NCI-H1417 treated with DMSO at 0.1 percent for 48 hours (cell line): ENCODE measurements at regions not wholly inside any gene's neighbourhood (a gene's known extent, or its start where the extent isn't known, plus 50 kb on each side); places are given as distances from the start of the nearest gene placed in this dataset.
"Not testable (repeated sequence)": the region's sequence is repeated elsewhere in the genome, so short reads cannot be mapped to it uniquely, and the experiment has no call there.

Source experiments
- DNase-seq: peaks from one replicate; lab custom pipeline; 2025; lab: John Stamatoyannopoulos, UW

GRCh38 chr7:20839196-20839735 is 52.6 kb upstream of the SP8 start:
- no peak for DNase-seq

- no peak for DNase-seq
Observed at GRCh38 chr7:20839987-20840386, 53.3 kb upstream of the SP8 start.

- no peak for DNase-seq
Observed at GRCh38 chr7:20846791-20847190, 60.1 kb upstream of the SP8 start.

GRCh38 chr7:20858951-20859350 is 72.3 kb upstream of the SP8 start:
- DNase-seq: no peak

GRCh38 chr7:20861468-20861867 is 74.8 kb upstream of the SP8 start:
- DNase-seq: peak; percentile 53

- DNase-seq: no peak
Observed at GRCh38 chr7:20862554-20862953, 75.9 kb upstream of the SP8 start.

GRCh38 chr7:20864221-20864620 is 77.5 kb upstream of the SP8 start:
- DNase-seq: no peak

GRCh38 chr7:20865684-20866083 is 79.0 kb upstream of the SP8 start:
- no peak for DNase-seq

- no peak for DNase-seq
Observed at GRCh38 chr7:20870977-20871376, 84.3 kb upstream of the SP8 start.

GRCh38 chr7:20892776-20893175 is 106.1 kb upstream of the SP8 start:
- peak; percentile 31 for DNase-seq

- no peak for DNase-seq
Observed at GRCh38 chr7:20894806-20895205, 108.1 kb upstream of the SP8 start.

GRCh38 chr7:20895563-20895962 is 108.9 kb upstream of the SP8 start:
- DNase-seq: no peak

- no peak for DNase-seq
Observed at GRCh38 chr7:20896996-20897395, 110.3 kb upstream of the SP8 start.

GRCh38 chr7:20906801-20907453 is 120.2 kb upstream of the SP8 start:
- no peak for DNase-seq

GRCh38 chr7:20911081-20911480 is 124.4 kb upstream of the SP8 start:
- no peak for DNase-seq

- DNase-seq: no peak
Observed at GRCh38 chr7:20913853-20914252, 127.2 kb upstream of the SP8 start.

GRCh38 chr7:20916311-20916710 is 129.6 kb upstream of the SP8 start:
- no peak for DNase-seq

GRCh38 chr7:20917603-20918002 is 130.9 kb upstream of the SP8 start:
- DNase-seq: no peak

- DNase-seq: no peak
Observed at GRCh38 chr7:20918156-20918555, 131.5 kb upstream of the SP8 start.

- not testable (repeated sequence) for DNase-seq
Observed at GRCh38 chr7:20927178-20927577, 140.5 kb upstream of the SP8 start.

GRCh38 chr7:20927976-20928375 is 141.3 kb upstream of the SP8 start:
- no peak for DNase-seq

GRCh38 chr7:20929199-20929598 is 142.5 kb upstream of the SP8 start:
- no peak for DNase-seq

- DNase-seq: no peak
Observed at GRCh38 chr7:20931739-20932138, 145.1 kb upstream of the SP8 start.

GRCh38 chr7:20932785-20933527 is 146.3 kb upstream of the SP8 start:
- DNase-seq: no peak
